Stimulated activated CD8-positive, alpha-beta memory T cell treated with anti-CD3 and anti-CD28 coated beads, Interleukin-2, amount 100 ng/mL, for 48 hours (primary cell): ENCODE measurements at regions not wholly inside any gene's neighbourhood (a gene's known extent, or its start where the extent isn't known, plus 50 kb on each side); places are given as distances from the start of the nearest gene placed in this dataset.

ENCODE experiments used
- DNase-seq, 2 donors: peaks; one replicate each; pipeline ENCODE4 v3.0.0-alpha.2; 2020; ENCODE audit warnings: low read depth in 2 of 2

DNA sequence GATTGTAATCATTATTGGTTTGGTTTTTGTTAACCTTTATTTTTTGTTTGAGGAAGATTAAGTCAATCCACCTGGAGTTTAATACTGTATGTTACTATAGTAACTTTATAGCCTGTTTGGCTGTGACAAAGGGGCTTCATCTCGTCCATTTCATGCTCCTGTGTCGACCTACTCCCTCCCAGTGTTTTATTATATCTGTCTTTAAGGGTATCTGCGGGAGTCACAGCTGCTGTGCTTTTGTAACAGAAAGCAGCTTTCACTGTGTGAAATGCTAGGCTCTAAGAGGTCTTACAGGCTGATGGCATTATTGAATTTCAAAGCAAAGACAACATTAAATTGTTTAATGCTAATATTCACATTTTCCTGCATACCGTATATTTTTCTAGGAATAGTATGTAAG is 698.0 kb upstream of the POU3F2 start:
- DNase-seq, result no peak

DNA sequence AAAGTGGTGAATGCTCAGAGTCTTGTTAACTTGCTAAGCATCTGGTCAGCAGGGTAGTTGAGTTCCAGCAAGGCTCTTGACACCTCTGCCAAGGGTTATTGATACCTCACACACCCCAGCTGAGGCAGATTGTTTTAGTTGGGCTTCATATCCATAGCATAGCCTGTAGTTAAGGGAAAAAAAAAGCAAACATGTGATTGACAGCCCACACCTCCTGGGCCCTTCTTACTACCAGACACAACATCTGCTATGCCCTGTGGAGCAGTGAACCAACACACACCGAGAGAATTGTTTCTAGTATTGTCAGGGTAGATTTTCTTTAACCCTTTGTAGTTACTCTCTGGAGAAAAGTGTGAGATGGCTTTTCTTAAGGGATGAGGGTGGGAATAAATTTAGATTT is 697.0 kb upstream of the POU3F2 start:
- no peak for DNase-seq

DNA sequence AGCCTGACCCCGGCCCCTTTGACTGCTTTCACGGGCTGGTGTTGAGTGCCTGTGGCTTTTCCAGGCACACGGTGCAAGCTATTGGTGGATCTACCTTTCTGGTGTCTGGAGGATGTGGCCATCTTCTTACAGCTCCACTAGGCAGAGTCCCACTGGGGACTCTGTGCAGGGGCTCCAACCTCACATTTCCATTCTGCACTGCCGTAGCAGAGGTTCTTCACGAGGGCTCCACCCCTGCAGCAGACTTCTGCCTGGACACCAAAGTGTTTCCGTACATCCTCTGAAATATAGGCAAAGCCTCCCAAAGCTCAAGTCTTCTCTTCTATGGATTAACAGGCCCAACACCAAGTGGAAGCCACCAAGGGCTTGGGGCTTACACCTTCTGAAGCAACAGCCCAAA is 691.5 kb upstream of the POU3F2 start:
- DNase-seq, result no peak

DNA sequence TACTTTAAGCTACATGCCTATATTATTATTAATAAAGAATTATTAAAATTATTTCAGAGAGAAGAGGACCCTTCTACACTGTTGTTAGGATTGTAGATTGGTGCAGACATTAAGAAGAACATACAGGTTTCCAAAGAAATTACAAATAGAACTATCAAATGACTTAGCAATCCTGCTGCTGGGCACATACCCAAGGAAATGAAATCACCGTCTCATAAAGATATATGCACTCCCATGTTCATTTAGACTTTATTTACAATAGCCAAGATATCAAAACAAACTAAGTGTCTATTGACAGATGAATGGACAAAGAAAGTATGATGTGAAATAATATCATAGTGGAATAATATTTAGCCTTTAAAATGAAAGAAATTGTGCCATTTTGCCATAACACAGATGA is 687.7 kb upstream of the POU3F2 start:
- no peak for DNase-seq

DNA sequence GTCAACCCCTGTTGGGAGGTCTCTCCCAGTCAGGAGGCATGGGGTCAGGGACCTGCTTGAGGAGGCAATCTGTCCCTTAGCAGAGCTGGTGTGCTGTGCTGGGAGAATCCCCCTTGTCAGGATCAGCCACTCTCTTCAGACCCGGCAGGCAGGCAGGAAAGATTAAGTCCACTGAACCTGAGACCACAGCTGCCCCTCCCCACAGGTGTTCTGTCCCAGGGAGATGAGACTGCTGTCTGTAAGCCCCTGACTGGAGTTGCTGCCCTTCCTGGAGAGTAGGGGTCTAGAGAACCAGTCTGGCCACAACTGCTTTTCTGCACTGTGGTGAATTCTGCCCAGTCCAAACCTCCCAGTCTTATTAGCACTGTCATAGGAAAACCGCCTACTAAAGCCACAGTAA is 677.8 kb upstream of the POU3F2 start:
- no peak for DNase-seq

DNA sequence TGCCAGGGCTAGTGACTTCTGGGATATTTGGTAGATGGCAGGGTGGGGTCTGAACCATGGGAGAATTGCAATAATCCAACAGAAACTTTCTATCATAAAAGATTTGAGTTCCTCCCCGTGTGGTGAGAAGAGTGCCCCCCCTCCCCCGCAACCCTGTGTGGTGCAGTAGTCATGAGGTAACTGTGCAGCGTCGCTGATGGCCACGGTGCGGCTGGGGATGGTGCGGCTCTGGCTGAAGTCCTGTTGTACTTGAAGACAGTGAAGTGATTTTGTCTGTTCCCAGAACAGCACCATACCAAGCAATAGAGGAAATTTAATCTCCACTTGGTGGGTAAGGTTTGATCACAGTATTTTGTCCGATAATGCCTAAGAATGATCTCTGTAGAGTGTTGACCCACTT is 654.8 kb upstream of the POU3F2 start:
- DNase-seq, result no peak

DNA sequence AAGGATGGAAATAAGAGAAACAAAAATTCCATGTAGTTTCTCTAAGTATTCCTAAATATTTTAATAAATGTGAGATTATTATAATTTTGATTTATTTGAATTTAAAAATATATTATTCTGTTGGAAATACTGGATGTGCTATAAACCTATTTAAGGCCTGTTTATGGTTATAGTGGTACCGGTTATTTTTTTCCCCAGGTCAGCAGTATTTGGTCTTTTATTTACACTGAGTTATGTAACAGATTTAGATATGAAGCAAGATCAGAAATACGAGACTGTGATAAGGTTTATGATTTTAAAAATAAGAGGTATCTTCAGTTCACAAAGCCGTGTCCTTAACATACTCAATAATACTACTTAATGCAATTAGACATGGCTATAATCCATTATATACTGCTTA is 634.3 kb upstream of the POU3F2 start:
- DNase-seq, result no peak

DNA sequence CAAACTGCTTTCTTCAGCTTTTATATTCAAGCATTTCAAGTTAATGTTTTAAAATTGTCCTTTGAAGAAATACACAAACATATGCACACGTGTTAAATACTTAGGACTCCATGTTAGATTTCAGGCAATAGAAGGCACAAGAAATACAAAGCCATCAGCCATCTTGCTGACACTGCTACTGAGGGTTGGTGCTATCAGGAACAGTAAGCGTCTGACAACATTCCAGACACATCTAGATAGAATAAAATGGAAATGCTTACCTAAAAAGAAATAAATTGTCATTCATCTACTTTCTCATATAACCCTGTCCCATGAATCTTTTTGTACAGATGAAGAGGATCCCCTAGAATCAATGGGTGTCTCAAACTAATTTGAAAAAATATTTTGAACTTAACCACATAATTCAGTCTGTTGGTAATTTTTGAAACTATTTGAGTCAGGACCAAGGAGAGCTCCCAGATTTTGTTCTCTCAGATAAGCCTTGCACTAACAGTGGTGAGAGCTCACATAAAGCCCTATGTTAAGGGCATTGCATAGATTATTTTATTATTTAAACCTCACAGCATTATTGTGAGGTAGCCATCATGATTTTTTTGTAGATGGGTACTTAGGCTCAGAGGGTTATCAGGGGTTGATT is 631.1 kb upstream of the POU3F2 start:
- no peak for DNase-seq

DNA sequence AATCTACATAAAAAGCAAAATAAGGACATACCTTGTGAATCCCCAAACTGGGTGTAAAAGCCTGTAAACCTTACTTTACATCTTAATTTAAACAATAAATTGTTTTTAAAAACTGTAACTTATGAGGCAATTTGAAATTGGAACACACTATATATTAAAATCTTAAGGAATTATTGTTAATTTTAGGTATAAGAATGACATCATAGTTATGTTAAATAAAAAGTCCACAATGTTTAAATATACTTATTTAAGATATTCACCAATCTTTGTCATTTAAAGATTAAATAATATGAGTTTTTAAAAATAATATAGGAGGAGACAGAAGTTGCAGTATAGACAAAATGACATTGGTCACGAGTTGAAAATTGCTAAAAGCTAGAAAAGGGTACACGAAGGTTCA is 621.9 kb upstream of the POU3F2 start:
- no peak for DNase-seq

DNA sequence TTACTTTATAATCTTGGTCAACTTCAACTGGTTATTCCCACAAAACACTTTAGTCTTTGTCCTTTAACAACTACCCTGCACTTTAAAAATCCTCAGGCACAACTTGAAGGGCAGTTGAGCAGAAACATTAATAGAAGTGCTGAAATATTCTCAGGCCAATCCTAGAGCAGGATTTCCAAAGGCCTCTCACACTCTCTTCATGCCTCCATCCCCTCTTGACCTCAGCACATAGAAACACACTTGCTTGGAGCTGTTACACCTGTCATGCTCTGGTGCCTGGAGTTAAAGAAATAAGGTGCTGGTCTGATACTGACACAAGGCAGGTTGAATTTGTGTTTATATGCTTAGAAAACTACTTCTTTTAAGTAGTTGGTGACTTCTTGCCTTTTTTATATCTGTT is 618.8 kb upstream of the POU3F2 start:
- DNase-seq, result no peak

DNA sequence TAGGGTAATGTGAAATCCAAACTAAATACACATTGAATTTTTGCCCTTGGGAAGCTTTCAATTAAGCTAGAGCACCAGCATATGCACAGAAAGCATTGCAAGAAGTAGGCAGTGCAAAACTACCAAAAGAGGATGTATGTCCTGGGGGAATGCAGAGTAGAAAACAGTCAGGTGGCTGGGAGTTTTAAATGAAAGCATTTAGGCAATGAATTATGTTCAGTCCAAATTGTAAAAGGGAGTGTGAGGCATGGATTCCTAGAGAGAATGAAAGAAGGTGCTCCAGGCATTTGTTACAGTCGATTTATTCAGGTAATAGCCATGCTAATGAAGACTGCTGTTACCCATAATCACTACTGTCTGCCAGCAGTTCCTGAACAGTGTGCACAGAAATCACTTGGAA is 604.1 kb upstream of the POU3F2 start:
- no peak for DNase-seq

DNA sequence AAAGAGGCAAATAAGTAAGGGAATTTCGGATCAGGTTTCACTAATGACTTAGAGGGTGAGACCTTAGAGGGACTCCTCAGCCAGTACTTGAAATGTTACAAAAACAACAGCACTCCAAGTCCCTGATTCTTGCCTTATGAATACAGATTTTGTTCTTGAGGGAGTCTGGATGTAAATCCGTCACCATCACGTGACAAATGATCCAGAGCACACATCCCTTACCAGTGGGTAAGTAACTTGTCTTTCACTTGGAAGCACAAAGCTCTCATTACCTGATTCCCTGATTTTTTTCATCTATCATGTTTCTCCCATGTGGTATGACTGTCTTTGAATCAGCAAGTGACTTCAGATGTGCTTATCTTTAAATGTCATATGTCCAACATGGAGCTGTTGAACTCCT is 595.3 kb upstream of the POU3F2 start:
- DNase-seq, result no peak

DNA sequence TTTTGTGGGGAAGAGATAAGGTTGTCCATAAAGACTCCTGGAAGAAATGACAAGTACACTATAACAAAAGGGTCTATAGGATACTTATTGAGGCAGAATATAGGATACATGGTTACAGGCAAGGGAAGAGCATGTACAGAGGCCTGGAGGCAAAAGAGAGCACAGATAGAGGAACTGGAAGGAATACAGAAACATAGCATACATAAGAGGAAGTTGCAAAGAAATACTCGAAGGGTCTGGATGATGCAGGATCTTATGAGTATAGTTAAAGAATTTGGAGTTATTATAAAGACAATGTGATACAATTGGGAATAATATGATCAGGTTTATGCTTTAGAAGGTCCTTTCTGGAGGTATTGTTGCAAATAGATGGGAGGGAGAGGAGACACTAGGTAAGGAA is 592.7 kb upstream of the POU3F2 start:
- no peak for DNase-seq

DNA sequence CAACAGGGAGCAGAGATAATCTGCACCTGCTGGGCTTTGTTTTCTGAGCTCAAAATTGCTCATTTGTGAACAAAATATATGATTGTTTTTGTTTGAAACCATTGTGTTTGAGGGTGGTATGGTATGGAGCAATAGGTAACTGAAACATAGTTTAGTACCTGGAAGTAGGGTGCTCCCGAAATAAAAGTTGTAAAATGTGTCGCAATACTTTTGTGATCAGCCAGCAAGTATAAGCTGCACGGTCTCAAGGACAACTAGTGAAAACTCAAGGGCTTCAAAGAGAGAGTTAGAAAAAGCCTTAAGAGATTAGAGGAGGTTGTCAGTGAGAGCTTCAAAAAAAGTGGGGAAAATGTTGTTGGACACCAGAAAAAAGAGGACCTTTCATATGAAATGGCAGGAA is 579.8 kb upstream of the POU3F2 start:
- DNase-seq, result no peak

DNA sequence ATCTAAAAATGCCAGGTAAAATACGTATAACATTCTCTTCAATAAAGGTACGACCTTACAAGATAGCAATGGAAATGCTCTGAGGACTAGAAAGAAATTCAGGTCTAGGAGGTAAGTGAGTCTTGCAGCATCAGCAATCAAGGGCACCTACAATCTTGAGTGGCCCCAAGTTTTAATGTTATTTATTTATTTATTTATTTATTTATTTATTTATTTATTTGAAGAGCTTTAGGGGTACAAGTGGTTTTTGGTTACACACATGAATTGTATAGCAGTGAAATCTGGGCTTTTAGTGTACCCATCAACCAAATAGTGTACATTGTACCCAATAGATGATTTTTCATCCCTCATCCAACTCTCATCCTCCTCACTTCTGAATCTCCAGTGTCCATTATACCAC is 574.0 kb upstream of the POU3F2 start:
- DNase-seq, result no peak

DNA sequence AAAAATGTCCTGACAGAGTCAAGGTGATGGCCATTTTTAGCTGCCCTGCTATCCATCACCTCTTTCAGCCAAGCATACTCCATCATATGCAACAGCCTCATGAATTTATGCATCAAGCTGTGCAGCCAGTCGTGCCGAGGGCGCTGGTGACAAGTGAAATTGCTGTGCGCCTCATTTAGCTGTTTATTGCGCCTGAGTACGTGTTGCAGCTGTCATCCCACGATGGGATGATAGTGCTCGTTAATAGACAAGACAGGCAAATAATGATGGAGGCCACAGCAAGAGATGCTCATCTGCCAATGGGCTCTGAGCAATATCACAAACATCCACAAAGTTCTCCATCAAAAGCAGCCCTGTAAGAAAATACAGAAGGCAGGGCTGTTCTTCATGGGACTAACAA is 562.3 kb upstream of the POU3F2 start:
- no peak for DNase-seq

DNA sequence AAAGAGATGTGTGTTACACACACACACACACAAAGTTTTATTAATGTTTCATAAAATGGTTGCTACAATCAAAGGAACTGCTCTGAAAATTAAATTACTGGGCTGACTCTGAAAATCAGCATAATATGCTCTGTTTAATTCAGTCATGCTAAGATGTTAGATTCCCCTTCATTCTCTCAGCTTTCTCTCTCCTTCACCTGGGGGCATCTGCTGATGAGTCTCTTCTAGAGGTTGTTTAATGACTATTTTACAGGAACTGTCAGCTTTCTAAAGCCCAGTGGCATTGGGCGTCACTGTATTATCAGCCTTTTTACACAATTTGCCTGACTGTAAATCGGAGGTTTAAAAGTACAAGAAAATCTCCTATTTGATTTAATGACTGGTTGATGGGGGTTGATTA is 559.7 kb upstream of the POU3F2 start:
- no peak for DNase-seq

DNA sequence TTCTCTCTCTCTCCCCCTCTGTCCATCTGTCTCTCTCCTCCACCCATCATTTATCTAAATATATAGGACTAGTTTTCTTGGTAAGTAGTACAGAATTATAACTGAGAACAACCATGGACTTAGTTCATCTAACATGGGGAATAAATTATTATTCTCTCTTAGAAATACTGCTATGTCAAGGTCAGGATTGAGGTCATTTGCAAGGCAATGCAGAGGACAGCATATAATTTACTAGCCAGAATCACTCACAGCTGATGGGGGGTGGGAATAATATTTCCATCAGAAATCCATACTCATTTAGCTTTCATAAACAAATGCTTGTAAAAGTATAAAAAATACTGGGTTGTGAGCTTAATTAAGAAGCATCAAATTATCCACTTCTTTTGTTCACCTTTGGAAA is 553.9 kb upstream of the POU3F2 start:
- no peak for DNase-seq

DNA sequence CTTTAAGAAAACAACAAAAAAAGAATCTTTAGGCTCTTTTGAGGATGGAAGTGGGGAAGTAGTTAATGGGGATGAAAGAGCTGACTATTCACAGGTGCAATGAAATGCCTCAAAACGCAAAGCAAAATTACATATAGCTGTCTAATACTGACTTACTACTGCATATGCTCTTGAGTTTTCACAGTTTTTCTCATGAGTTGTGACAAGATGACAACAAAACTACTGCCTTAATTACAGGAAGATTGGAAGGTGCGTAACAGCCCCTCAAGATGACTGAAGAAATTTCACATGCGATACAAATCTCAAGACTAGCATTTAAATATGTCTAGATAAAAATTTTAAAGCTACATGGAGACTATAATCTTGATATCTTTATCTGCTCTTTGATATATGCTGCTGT is 547.8 kb upstream of the POU3F2 start:
- no peak for DNase-seq

DNA sequence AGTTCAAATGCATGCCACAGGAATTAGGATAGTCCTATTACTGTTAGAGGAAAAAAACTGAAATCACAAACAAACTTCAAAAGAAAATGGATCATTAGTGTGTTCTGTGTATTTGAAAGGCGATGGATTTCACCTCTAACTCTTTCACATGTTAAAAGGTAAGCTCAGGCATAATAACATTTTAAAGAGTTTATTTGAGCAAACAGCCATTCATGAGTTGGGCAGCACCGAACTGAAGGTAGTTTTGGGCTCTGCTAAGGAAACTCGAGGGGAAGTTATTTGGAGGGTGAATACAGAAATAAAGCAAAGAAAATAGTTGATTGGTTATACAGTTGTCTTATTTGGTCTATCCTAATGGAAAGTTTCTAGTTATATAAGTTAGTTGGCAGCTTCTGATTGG is 546.5 kb upstream of the POU3F2 start:
- no peak for DNase-seq

DNA sequence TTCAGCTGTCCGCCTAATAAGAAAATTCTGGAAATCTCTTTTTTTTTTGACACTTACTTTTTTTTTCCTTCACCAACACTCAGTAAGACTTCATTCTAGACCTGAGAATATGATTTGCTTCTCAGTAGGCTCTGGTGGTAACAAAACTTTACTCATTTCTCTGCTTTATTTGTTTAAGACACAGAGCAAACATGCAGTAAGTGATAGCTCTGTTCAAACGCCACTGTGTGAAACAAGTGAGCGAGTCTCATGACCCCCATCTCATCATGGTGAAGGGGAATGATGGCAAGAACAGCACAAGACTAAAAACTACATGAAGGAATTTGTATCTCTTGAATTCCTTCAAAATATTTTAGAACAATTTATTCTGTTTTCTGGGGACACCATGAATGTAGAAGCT is 541.6 kb upstream of the POU3F2 start:
- no peak for DNase-seq

DNA sequence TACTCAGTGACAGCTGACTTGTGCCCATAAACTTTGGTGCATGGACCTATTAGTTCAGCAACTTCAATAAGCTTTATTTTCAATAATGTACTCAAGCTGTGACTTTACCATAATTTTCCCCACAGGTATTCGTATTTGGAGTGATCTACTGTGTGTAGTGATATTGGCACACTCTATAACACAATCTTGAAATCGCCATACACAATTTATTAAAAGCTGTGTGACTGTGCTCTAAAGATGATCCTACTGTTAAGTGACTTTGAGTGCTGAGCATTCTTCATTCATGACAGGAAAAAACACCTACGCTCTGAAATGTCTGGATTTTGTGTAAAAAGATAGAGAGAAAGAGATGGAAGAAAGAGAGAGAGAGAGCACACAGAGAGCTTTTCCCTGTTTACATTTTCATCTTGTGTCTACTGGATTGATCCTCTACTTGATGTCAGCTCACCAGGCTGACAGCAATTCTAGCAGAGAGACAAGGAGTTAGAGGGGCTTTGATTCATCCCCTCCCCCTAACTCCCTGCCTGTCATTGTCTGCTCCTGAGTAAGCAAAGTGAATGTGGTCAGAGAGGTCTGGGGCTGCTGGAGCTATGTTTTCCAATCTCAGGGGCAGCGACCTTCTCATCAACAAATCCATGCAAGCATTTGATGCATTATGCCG is 538.7 kb upstream of the POU3F2 start:
- no peak for DNase-seq

DNA sequence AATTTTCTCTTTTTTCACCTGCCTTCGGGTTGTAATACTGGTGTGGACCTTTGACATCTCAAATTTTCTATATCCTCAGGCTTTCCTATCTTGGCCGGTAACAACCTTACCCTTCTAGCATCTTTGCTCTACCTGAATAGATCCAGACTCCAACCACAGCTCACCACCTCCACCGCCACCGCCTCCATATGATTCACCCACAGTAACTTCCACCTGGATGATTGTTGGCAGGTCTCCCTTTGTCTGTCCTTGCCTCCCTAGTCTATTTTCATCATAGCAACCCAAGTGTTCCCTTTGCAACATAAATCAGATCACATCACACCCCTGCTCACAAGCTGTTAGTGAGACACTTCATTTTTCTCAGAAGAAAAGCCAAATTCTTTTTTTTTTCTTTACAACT is 525.8 kb upstream of the POU3F2 start:
- no peak for DNase-seq

DNA sequence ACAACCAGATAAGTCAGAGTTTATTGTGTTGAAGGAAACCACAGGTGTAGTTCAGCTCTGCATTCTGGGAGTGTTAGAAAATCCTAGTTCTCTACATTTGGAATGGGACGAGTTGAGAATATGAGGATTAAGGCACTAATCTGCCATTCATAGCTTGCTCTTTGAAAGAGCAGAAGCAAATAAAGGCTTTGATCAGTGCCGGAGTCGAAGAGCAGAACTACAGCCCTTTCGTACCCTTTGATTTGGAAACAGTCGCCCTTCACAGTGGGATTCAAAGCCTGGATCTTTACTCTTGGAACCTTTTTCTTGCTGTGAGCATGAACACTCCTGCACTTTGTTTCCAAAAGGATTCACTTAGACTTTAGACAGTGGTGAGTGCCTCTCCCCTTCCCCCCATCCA is 523.9 kb upstream of the POU3F2 start:
- no peak for DNase-seq
